Suprapubic skin (tissue), 4 donors: ENCODE measurements at regions not wholly inside any gene's neighbourhood (a gene's known extent, or its start where the extent isn't known, plus 50 kb on each side); places are given as distances from the start of the nearest gene placed in this dataset.

Experiments
- CTCF ChIP-seq, 2 donors: fragments of 200-600 bp in 1 of 2; fragments of 450-650 bp in 1 of 2; sonication (generic) in 1 of 2; IDR thresholded peaks; one replicate each; pipeline ENCODE4 v1.5.1; 2016 to 2019; ENCODE audit warnings: antibody characterized with exemption in 2 of 2, mild to moderate bottlenecking in 1 of 2, moderate library complexity in 1 of 2
- EP300 ChIP-seq: sonication (generic); formaldehyde crosslinking; IDR thresholded peaks from one replicate; pipeline ENCODE4 v1.6.1; 2017; ENCODE audit warnings: antibody characterized with exemption
- POLR2AphosphoS5 ChIP-seq, 3 donors: sonication (generic); formaldehyde crosslinking; IDR thresholded peaks; one replicate each; pipeline ENCODE4 v1.6.1; 2017; ENCODE audit warnings: antibody characterized with exemption in 3 of 3

DNA sequence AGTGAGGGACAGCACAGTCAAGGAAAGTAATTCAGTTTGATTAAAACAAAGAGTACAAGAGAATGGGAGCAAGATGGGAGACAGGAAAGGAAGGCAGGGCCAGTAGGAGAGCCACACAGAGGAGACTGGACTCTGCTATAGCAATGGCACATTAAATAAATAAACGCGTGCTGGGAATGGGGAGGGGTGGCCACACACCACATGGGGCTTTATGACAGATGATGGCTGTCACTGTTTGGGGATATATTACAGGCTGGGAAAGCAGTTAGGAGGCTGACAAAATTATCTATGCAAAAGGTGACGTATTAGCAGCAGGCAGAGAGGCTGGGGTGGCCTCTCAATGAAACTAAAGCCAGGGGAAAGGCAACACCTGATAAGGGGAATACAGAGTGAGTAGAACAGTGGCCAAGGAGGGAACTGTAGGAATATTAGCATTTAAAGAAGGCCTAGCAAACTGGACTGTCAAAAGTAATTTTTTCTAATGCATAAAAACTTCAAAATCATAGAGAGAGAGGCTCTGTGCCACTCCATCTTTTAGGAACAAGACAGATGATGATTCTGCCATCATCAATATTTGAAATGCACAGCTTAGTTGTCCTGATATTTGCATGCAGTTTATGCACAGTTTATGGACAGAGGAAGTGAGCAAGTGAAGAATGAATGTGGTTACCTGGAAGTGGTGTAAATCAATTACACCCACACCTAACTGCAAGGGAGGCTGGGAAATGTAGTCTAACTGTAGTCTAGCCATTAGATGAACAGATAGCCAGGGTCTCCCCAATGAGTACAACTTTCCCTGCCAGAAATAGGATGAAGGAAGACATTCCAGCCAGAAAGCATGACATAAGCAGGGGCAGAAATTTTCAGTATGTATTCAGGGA lies 346.5 kb downstream of the FOXO1 start:
- TF ChIP-seq CTCF (IDR thresholded peaks at IDR 0.05) (no peak), EP300 (no peak), POLR2AphosphoS5 (IDR thresholded peaks at IDR 0.05) (no peak)
